B cell (primary cell): ENCODE measurements at regions not wholly inside any gene's neighbourhood (a gene's known extent, or its start where the extent isn't known, plus 50 kb on each side); places are given as distances from the start of the nearest gene placed in this dataset.

Experiments used
- ATAC-seq: fragments of 200-7000 bp; cut with Tn5 transposase; one replicate; pipeline ENCODE4 v1.10.0; 2021; ENCODE audit warnings: low read depth, mild to moderate bottlenecking, moderate number of reproducible peaks, moderate library complexity
- CTCF ChIA-PET: fragments of 350-600 bp; sonication (Branson Sonifier 250); formaldehyde crosslinking; loops from one replicate; lab custom pipeline; 2021; ENCODE audit warnings: antibody characterized with exemption, inconsistent platforms; lab: Charles Lee
- POLR2A ChIA-PET: fragments of 350-600 bp; sonication (Branson Sonifier 250); formaldehyde crosslinking; loops from one replicate; lab custom pipeline; 2021; ENCODE audit warnings: antibody characterized with exemption; lab: Charles Lee
- DNase-seq: peaks from one replicate; pipeline ENCODE4 v3.0.0; 2013
- H2AFZ ChIP-seq: 2 replicates; pipeline ENCODE4 v1.6.1; 2012; ENCODE audit warnings: mild to moderate bottlenecking, low read depth, low read length; ENCODE audit not compliant: insufficient read depth, poor library complexity, severe bottlenecking
- H3K27ac ChIP-seq, 2 donors: 1 replicate in 1 of 2; 2 replicates in 1 of 2; pipeline ENCODE4 v1.5.1; 2012 to 2013; ENCODE audit warnings: low read length in 2 of 2, mild to moderate bottlenecking in 2 of 2, moderate library complexity in 1 of 2
- H3K27me3 ChIP-seq, 4 experiments: fragments of 200-600 bp in 1 of 4; sonication (generic) in 1 of 4; replicated peaks in 1 of 4; 1 replicate in 2 of 4; 2 replicates in 2 of 4; pipeline versions ENCODE4 v1.6.1 to v1.7.0; 2013 to 2016; ENCODE audit warnings: low read length in 3 of 4, mild to moderate bottlenecking in 2 of 4, mixed read lengths in 1 of 4, moderate library complexity in 1 of 4; ENCODE audit not compliant: insufficient read depth in 4 of 4, control insufficient read depth in 3 of 4; ENCODE audit errors: control extremely low read depth in 1 of 4
- H3K36me3 ChIP-seq, 2 experiments: replicated peaks in 1 of 2; 1 replicate in 1 of 2; 2 replicates in 1 of 2; pipeline versions ENCODE4 v1.6.1 to v1.7.1; 2013; ENCODE audit warnings: low read length in 1 of 2; ENCODE audit not compliant: insufficient read depth in 2 of 2, control insufficient read depth in 1 of 2; ENCODE audit errors: control extremely low read depth in 1 of 2, extremely low read depth in 1 of 2
- H3K4me1 ChIP-seq, 2 donors: fragments of 200-600 bp in 1 of 2; sonication (generic) in 1 of 2; 1 replicate in 1 of 2; 2 replicates in 1 of 2; pipeline versions ENCODE4 v1.5.1 to v1.6.1; 2013 to 2017; ENCODE audit warnings: low read length in 2 of 2; ENCODE audit not compliant: control insufficient read depth in 2 of 2, insufficient read depth in 2 of 2
- H3K4me2 ChIP-seq: replicated peaks from 2 replicates; pipeline ENCODE3; 2012; ENCODE audit warnings: mild to moderate bottlenecking, low read depth, low read length; ENCODE audit not compliant: poor library complexity, severe bottlenecking
- H3K4me3 ChIP-seq, 5 experiments: fragments of 200-600 bp in 1 of 5; sonication (generic) in 1 of 5; 1 replicate in 3 of 5; 2 replicates in 2 of 5; pipeline versions ENCODE4 v1.5.1 to v1.7.0; 2011 to 2016; ENCODE audit warnings: low read length in 4 of 5, mild to moderate bottlenecking in 4 of 5, low read depth in 2 of 5, control low read depth in 1 of 5, moderate library complexity in 1 of 5; ENCODE audit not compliant: insufficient read depth in 1 of 5; ENCODE audit errors: control extremely low read depth in 1 of 5, extremely low read depth in 1 of 5
- H3K79me2 ChIP-seq: fragments of 200-600 bp; sonication (generic); one replicate; pipeline ENCODE4 v1.6.0; 2016; ENCODE audit warnings: low read length; ENCODE audit not compliant: control insufficient read depth, insufficient read depth
- H3K9ac ChIP-seq: fragments of 200-600 bp; sonication (generic); 2 replicates; pipeline ENCODE4 v1.6.1; 2017; ENCODE audit warnings: mild to moderate bottlenecking, low read length, moderate library complexity
- H3K9me3 ChIP-seq, 3 donors: one replicate each; pipeline versions ENCODE4 v1.6.1 to v1.7.1; 2013; ENCODE audit warnings: low read length in 2 of 3; ENCODE audit not compliant: control insufficient read depth in 2 of 3, insufficient read depth in 1 of 3; ENCODE audit errors: control extremely low read depth in 1 of 3
- H4K20me1 ChIP-seq: 2 replicates; pipeline ENCODE4 v1.6.0; 2012; ENCODE audit warnings: mild to moderate bottlenecking, low read length; ENCODE audit not compliant: insufficient read depth, control insufficient read depth, poor library complexity, severe bottlenecking
- H3K27ac Mint-ChIP-seq: one replicate; pipeline ENCODE4 v1.8.0; 2021; ENCODE audit warnings: mixed read lengths
- H3K27me3 Mint-ChIP-seq: one replicate; pipeline ENCODE4 v1.8.0; 2021; ENCODE audit warnings: mixed read lengths
- H3K4me1 Mint-ChIP-seq: one replicate; pipeline ENCODE4 v1.8.0; 2021; ENCODE audit warnings: mixed read lengths
- H3K4me3 Mint-ChIP-seq: one replicate; pipeline ENCODE4 v1.8.0; 2021; ENCODE audit warnings: mixed read lengths
- H3K9me3 Mint-ChIP-seq: one replicate; pipeline ENCODE4 v1.8.0; 2022; ENCODE audit warnings: mixed read lengths; ENCODE audit not compliant: insufficient read depth
- EZH2 ChIP-seq: IDR thresholded peaks from 2 replicates; pipeline ENCODE4 v1.6.1; 2012; ENCODE audit warnings: borderline replicate concordance, low read depth, mild to moderate bottlenecking, moderate library complexity, low read length; ENCODE audit not compliant: insufficient read depth, poor library complexity, severe bottlenecking
- WGBS: methylation state at CpG from one replicate; pipeline ENCODE4 v1.1.5; 2013; ENCODE audit warnings: missing lambda C conversion rate; ENCODE audit not compliant: insufficient coverage; 5-methylcytosine and 5-hydroxymethylcytosine counted together
- intact Hi-C: fragments of 100-400 bp; cut with micrococcal nuclease; formaldehyde crosslinking; loops from one replicate; pipeline ENCODE4 v1.10.0; 2022
- TF ChIP-seq, protein P1 (sequence below): fragments of 200-600 bp; IDR thresholded peaks from one replicate; pipeline ENCODE4 v1.8.0; 2022; ENCODE audit warnings: antibody characterized with exemption, mild to moderate bottlenecking

DNA sequence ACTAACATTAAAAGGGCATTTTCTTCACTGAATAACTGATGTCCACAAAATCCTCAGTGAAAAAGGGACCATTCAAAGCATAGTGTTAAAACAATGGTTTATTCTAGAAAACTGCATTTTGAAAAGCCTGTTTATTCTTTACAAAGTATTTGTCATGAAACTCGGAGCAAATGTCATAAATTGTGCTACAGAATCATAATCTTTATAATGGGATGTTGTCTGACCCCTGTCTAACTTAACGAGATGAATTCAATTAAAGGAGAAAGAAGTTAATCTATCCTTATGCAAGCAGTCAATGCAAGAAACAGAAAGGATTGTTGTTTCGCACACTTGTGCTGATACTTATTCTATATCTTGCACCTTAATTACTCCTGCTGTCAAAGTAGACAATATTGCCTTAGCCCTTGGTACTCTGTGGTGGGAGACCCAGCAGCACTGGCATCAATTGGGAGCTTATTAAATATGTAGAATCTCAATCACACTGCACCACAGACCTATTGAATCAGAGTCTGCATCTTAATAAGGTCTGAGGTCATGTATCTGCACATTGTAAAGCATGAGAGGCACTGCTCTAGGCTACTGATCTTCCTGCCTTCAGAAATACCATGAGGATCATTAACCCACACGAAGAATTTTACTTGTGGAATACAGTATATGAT is 708.3 kb downstream of the HDGFL1 start:
- H3K27ac ChIP-seq, result no peak overlapping the region
- H3K27me3 ChIP-seq, result no peaks in the 10 kb centered on the region
- TF ChIP-seq, protein P1, sequence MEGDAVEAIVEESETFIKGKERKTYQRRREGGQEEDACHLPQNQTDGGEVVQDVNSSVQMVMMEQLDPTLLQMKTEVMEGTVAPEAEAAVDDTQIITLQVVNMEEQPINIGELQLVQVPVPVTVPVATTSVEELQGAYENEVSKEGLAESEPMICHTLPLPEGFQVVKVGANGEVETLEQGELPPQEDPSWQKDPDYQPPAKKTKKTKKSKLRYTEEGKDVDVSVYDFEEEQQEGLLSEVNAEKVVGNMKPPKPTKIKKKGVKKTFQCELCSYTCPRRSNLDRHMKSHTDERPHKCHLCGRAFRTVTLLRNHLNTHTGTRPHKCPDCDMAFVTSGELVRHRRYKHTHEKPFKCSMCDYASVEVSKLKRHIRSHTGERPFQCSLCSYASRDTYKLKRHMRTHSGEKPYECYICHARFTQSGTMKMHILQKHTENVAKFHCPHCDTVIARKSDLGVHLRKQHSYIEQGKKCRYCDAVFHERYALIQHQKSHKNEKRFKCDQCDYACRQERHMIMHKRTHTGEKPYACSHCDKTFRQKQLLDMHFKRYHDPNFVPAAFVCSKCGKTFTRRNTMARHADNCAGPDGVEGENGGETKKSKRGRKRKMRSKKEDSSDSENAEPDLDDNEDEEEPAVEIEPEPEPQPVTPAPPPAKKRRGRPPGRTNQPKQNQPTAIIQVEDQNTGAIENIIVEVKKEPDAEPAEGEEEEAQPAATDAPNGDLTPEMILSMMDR, result no peak
- no peak for TF ChIP-seq EZH2
- no peaks in the 10 kb centered on the region for H3K79me2 ChIP-seq
- no peak overlapping the region for H2AFZ ChIP-seq
- H3K27ac Mint-ChIP-seq, result no peak overlapping the region
- no peaks in the 10 kb centered on the region for H3K36me3 ChIP-seq
- no peaks in the 10 kb centered on the region for H3K4me1 Mint-ChIP-seq
- POLR2A ChIA-PET, result no interaction called here
- ATAC-seq, result no peak
- intact Hi-C loops, result no loop called here
- no peaks in the 10 kb centered on the region for H3K27me3 Mint-ChIP-seq
- H3K9me3 Mint-ChIP-seq, result no peaks in the 10 kb centered on the region
- no CpG with 5 or more reads among the region's 4 CpGs for WGBS
- H3K4me3 ChIP-seq, result no peak overlapping the region
- no peaks in the 10 kb centered on the region for H3K4me1 ChIP-seq
- H3K4me3 Mint-ChIP-seq, result no peak overlapping the region
- no peaks in the 10 kb centered on the region for H4K20me1 ChIP-seq
- H3K9ac ChIP-seq, result no peak overlapping the region
- no peak for DNase-seq
- H3K4me2 ChIP-seq, result no peak overlapping the region
- CTCF ChIA-PET, result no interaction called here
- no peaks in the 10 kb centered on the region for H3K9me3 ChIP-seq

DNA sequence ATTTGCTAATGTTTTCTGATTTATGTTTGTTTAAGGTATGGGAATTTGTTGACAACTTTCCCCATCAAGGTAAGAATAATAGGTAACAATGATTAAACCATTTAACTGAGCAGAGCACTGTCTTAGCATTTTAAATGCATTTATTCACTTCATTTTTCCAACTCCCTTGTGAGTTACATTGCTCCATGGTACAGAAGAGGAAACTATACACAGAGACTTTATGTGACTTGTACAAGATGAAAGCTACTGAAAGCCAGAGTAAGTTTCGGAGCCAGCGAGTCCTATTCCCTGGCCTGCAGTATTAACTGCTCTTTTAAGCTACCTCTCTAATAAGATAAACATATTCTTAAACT is 708.8 kb downstream of the HDGFL1 start:
- H3K27ac ChIP-seq, result no peak overlapping the region
- H3K79me2 ChIP-seq, result no peaks in the 10 kb centered on the region
- H4K20me1 ChIP-seq, result no peaks in the 10 kb centered on the region
- no peak overlapping the region for H3K4me2 ChIP-seq
- H3K27me3 ChIP-seq, result no peaks in the 10 kb centered on the region
- H3K36me3 ChIP-seq, result no peaks in the 10 kb centered on the region
- H3K4me3 ChIP-seq, result no peak overlapping the region
- no peaks in the 10 kb centered on the region for H3K27me3 Mint-ChIP-seq
- no peak for TF ChIP-seq EZH2
- TF ChIP-seq, protein P1, result no peak
- H3K4me1 ChIP-seq, result no peaks in the 10 kb centered on the region
- no peaks in the 10 kb centered on the region for H3K9me3 Mint-ChIP-seq
- no peak overlapping the region for H2AFZ ChIP-seq
- no peak overlapping the region for H3K27ac Mint-ChIP-seq
- H3K4me1 Mint-ChIP-seq, result no peaks in the 10 kb centered on the region
- no peaks in the 10 kb centered on the region for H3K9me3 ChIP-seq
- POLR2A ChIA-PET, result no interaction called here
- WGBS, result no CpG with 5 or more reads among the region's 2 CpGs
- CTCF ChIA-PET, result no interaction called here
- no peak overlapping the region for H3K9ac ChIP-seq
- H3K4me3 Mint-ChIP-seq, result no peak overlapping the region
- DNase-seq (no peak), ATAC-seq (no peak)
- intact Hi-C loops, result no loop called here
